SU-DHL-6 (cell line): ENCODE measurements at regions not wholly inside any gene's neighbourhood (a gene's known extent, or its start where the extent isn't known, plus 50 kb on each side); places are given as distances from the start of the nearest gene placed in this dataset.

Experiments used
- CTCF ChIP-seq: fragments of 200-600 bp; sonication (generic); IDR thresholded peaks from one replicate; pipeline ENCODE4 v1.5.1; 2017; ENCODE audit warnings: antibody characterized with exemption, mild to moderate bottlenecking, low read length, moderate library complexity; ENCODE audit not compliant: insufficient read depth, poor library complexity, severe bottlenecking
- EZH2phosphoT487 ChIP-seq: fragments of 200-600 bp; sonication (generic), shearing (Covaris generic); conservative IDR thresholded peaks from 2 replicates; pipeline ENCODE4 v1.6.1; 2018; ENCODE audit warnings: mild to moderate bottlenecking, antibody characterized with exemption, low read length, moderate library complexity, mixed read lengths

GRCh38 chr10:78196964-78197363, 163.3 kb downstream of the RPS24 start:
- TF ChIP-seq CTCF (no peak), EZH2phosphoT487 (no peak)
